B cell (primary cell): ENCODE measurements at regions not wholly inside any gene's neighbourhood (a gene's known extent, or its start where the extent isn't known, plus 50 kb on each side); places are given as distances from the start of the nearest gene placed in this dataset.

ENCODE experiments used
- ATAC-seq: fragments of 200-7000 bp; cut with Tn5 transposase; one replicate; pipeline ENCODE4 v1.10.0; 2021; ENCODE audit warnings: low read depth, mild to moderate bottlenecking, moderate number of reproducible peaks, moderate library complexity
- CTCF ChIA-PET: fragments of 350-600 bp; sonication (Branson Sonifier 250); formaldehyde crosslinking; loops from one replicate; lab custom pipeline; 2021; ENCODE audit warnings: antibody characterized with exemption, inconsistent platforms; lab: Charles Lee
- POLR2A ChIA-PET: fragments of 350-600 bp; sonication (Branson Sonifier 250); formaldehyde crosslinking; loops from one replicate; lab custom pipeline; 2021; ENCODE audit warnings: antibody characterized with exemption; lab: Charles Lee
- DNase-seq: peaks from one replicate; pipeline ENCODE4 v3.0.0; 2013
- H2AFZ ChIP-seq: 2 replicates; pipeline ENCODE4 v1.6.1; 2012; ENCODE audit warnings: mild to moderate bottlenecking, low read depth, low read length; ENCODE audit not compliant: insufficient read depth, poor library complexity, severe bottlenecking
- H3K27ac ChIP-seq, 2 donors: 1 replicate in 1 of 2; 2 replicates in 1 of 2; pipeline ENCODE4 v1.5.1; 2012 to 2013; ENCODE audit warnings: low read length in 2 of 2, mild to moderate bottlenecking in 2 of 2, moderate library complexity in 1 of 2
- H3K27me3 ChIP-seq, 4 experiments: fragments of 200-600 bp in 1 of 4; sonication (generic) in 1 of 4; replicated peaks in 1 of 4; 1 replicate in 2 of 4; 2 replicates in 2 of 4; pipeline versions ENCODE4 v1.6.1 to v1.7.0; 2013 to 2016; ENCODE audit warnings: low read length in 3 of 4, mild to moderate bottlenecking in 2 of 4, mixed read lengths in 1 of 4, moderate library complexity in 1 of 4; ENCODE audit not compliant: insufficient read depth in 4 of 4, control insufficient read depth in 3 of 4; ENCODE audit errors: control extremely low read depth in 1 of 4
- H3K36me3 ChIP-seq, 2 experiments: replicated peaks in 1 of 2; 1 replicate in 1 of 2; 2 replicates in 1 of 2; pipeline versions ENCODE4 v1.6.1 to v1.7.1; 2013; ENCODE audit warnings: low read length in 1 of 2; ENCODE audit not compliant: insufficient read depth in 2 of 2, control insufficient read depth in 1 of 2; ENCODE audit errors: control extremely low read depth in 1 of 2, extremely low read depth in 1 of 2
- H3K4me1 ChIP-seq, 2 donors: fragments of 200-600 bp in 1 of 2; sonication (generic) in 1 of 2; 1 replicate in 1 of 2; 2 replicates in 1 of 2; pipeline versions ENCODE4 v1.5.1 to v1.6.1; 2013 to 2017; ENCODE audit warnings: low read length in 2 of 2; ENCODE audit not compliant: control insufficient read depth in 2 of 2, insufficient read depth in 2 of 2
- H3K4me2 ChIP-seq: replicated peaks from 2 replicates; pipeline ENCODE3; 2012; ENCODE audit warnings: mild to moderate bottlenecking, low read depth, low read length; ENCODE audit not compliant: poor library complexity, severe bottlenecking
- H3K4me3 ChIP-seq, 5 experiments: fragments of 200-600 bp in 1 of 5; sonication (generic) in 1 of 5; 1 replicate in 3 of 5; 2 replicates in 2 of 5; pipeline versions ENCODE4 v1.5.1 to v1.7.0; 2011 to 2016; ENCODE audit warnings: low read length in 4 of 5, mild to moderate bottlenecking in 4 of 5, low read depth in 2 of 5, control low read depth in 1 of 5, moderate library complexity in 1 of 5; ENCODE audit not compliant: insufficient read depth in 1 of 5; ENCODE audit errors: control extremely low read depth in 1 of 5, extremely low read depth in 1 of 5
- H3K79me2 ChIP-seq: fragments of 200-600 bp; sonication (generic); one replicate; pipeline ENCODE4 v1.6.0; 2016; ENCODE audit warnings: low read length; ENCODE audit not compliant: control insufficient read depth, insufficient read depth
- H3K9ac ChIP-seq: fragments of 200-600 bp; sonication (generic); 2 replicates; pipeline ENCODE4 v1.6.1; 2017; ENCODE audit warnings: mild to moderate bottlenecking, low read length, moderate library complexity
- H3K9me3 ChIP-seq, 3 donors: one replicate each; pipeline versions ENCODE4 v1.6.1 to v1.7.1; 2013; ENCODE audit warnings: low read length in 2 of 3; ENCODE audit not compliant: control insufficient read depth in 2 of 3, insufficient read depth in 1 of 3; ENCODE audit errors: control extremely low read depth in 1 of 3
- H4K20me1 ChIP-seq: 2 replicates; pipeline ENCODE4 v1.6.0; 2012; ENCODE audit warnings: mild to moderate bottlenecking, low read length; ENCODE audit not compliant: insufficient read depth, control insufficient read depth, poor library complexity, severe bottlenecking
- H3K27ac Mint-ChIP-seq: one replicate; pipeline ENCODE4 v1.8.0; 2021; ENCODE audit warnings: mixed read lengths
- H3K27me3 Mint-ChIP-seq: one replicate; pipeline ENCODE4 v1.8.0; 2021; ENCODE audit warnings: mixed read lengths
- H3K4me1 Mint-ChIP-seq: one replicate; pipeline ENCODE4 v1.8.0; 2021; ENCODE audit warnings: mixed read lengths
- H3K4me3 Mint-ChIP-seq: one replicate; pipeline ENCODE4 v1.8.0; 2021; ENCODE audit warnings: mixed read lengths
- H3K9me3 Mint-ChIP-seq: one replicate; pipeline ENCODE4 v1.8.0; 2022; ENCODE audit warnings: mixed read lengths; ENCODE audit not compliant: insufficient read depth
- EZH2 ChIP-seq: IDR thresholded peaks from 2 replicates; pipeline ENCODE4 v1.6.1; 2012; ENCODE audit warnings: borderline replicate concordance, low read depth, mild to moderate bottlenecking, moderate library complexity, low read length; ENCODE audit not compliant: insufficient read depth, poor library complexity, severe bottlenecking
- WGBS: methylation state at CpG from one replicate; pipeline ENCODE4 v1.1.5; 2013; ENCODE audit warnings: missing lambda C conversion rate; ENCODE audit not compliant: insufficient coverage; 5-methylcytosine and 5-hydroxymethylcytosine counted together
- intact Hi-C: fragments of 100-400 bp; cut with micrococcal nuclease; formaldehyde crosslinking; loops from one replicate; pipeline ENCODE4 v1.10.0; 2022
- TF ChIP-seq, protein P1 (sequence below): fragments of 200-600 bp; IDR thresholded peaks from one replicate; pipeline ENCODE4 v1.8.0; 2022; ENCODE audit warnings: antibody characterized with exemption, mild to moderate bottlenecking

DNA sequence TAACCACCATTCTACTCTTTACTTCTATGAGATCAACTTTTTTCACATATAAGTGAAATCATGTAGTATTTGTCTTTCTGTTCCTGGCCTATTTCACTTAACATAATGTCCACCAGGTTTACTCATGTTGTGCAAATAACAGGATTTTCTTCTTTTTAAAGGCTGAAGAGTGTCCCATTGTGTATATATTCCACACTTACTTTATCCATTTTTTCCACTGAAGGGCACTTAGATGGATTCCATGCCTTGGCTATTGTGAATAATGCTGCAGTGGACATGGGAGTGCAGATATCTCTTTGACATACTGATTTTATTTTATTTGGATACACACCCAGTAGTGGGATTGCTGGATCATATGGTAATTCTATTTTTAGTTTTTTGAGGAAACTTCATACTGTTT, 181.1 kb upstream of the HMGA2 start:
- H3K27me3 Mint-ChIP-seq: no peaks in the 10 kb centered on the region
- Histone ChIP-seq H4K20me1 (no peaks in the 10 kb centered on the region), H3K27ac (no peak overlapping the region), H3K4me1 (no peaks in the 10 kb centered on the region), H3K4me2 (no peak overlapping the region), H3K9me3 (no peaks in the 10 kb centered on the region), H3K9ac (no peak overlapping the region), H3K36me3 (no peaks in the 10 kb centered on the region), H3K4me3 (no peak overlapping the region), H3K27me3 (no peaks in the 10 kb centered on the region), H2AFZ (no peak overlapping the region), H3K79me2 (no peaks in the 10 kb centered on the region)
- H3K4me3 Mint-ChIP-seq: no peak overlapping the region
- intact Hi-C loops: no loop called here
- DNase-seq: no peak
- ChIA-PET CTCF (no interaction called here), POLR2A (no interaction called here)
- TF ChIP-seq EZH2: no peak
- TF ChIP-seq, protein P1, sequence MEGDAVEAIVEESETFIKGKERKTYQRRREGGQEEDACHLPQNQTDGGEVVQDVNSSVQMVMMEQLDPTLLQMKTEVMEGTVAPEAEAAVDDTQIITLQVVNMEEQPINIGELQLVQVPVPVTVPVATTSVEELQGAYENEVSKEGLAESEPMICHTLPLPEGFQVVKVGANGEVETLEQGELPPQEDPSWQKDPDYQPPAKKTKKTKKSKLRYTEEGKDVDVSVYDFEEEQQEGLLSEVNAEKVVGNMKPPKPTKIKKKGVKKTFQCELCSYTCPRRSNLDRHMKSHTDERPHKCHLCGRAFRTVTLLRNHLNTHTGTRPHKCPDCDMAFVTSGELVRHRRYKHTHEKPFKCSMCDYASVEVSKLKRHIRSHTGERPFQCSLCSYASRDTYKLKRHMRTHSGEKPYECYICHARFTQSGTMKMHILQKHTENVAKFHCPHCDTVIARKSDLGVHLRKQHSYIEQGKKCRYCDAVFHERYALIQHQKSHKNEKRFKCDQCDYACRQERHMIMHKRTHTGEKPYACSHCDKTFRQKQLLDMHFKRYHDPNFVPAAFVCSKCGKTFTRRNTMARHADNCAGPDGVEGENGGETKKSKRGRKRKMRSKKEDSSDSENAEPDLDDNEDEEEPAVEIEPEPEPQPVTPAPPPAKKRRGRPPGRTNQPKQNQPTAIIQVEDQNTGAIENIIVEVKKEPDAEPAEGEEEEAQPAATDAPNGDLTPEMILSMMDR: no peak
- peaks cover 2% of the 10 kb centered on the region for H3K9me3 Mint-ChIP-seq
- no peak overlapping the region for H3K27ac Mint-ChIP-seq
- ATAC-seq: no peak
- no peaks in the 10 kb centered on the region for H3K4me1 Mint-ChIP-seq

GRCh38 chr12:65643595-65644386, 180.5 kb upstream of the HMGA2 start:
- intact Hi-C loops: no loop called here
- no CpG with 5 or more reads among the region's 3 CpGs for WGBS
- Mint-ChIP-seq H3K9me3 (peaks cover 2% of the 10 kb centered on the region), H3K4me3 (no peak overlapping the region), H3K27me3 (no peaks in the 10 kb centered on the region), H3K27ac (no peak overlapping the region), H3K4me1 (no peaks in the 10 kb centered on the region)
- ChIA-PET POLR2A (no interaction called here), CTCF (no interaction called here)
- Histone ChIP-seq H3K4me3 (no peak overlapping the region), H3K9ac (no peak overlapping the region), H4K20me1 (no peaks in the 10 kb centered on the region), H3K4me1 (no peaks in the 10 kb centered on the region), H3K36me3 (no peaks in the 10 kb centered on the region), H3K9me3 (no peaks in the 10 kb centered on the region), H3K79me2 (no peaks in the 10 kb centered on the region), H2AFZ (no peak overlapping the region), H3K27me3 (no peaks in the 10 kb centered on the region), H3K4me2 (no peak overlapping the region), H3K27ac (no peak overlapping the region)
- TF ChIP-seq, protein P1: no peak
- no peak for TF ChIP-seq EZH2
- DNase-seq: no peak
- ATAC-seq: no peak
